HCT116 (cell line): ENCODE measurements at regions not wholly inside any gene's neighbourhood (a gene's known extent, or its start where the extent isn't known, plus 50 kb on each side); places are given as distances from the start of the nearest gene placed in this dataset.

Experiments used
- ATF3 ChIP-seq: IDR thresholded peaks from 2 replicates; pipeline ENCODE4 v1.6.1; 2012
- CTCF ChIP-seq, 3 experiments: fragments of 200-600 bp in 1 of 3; sonication (generic) in 1 of 3; IDR thresholded peaks in 2 of 3; conservative IDR thresholded peaks in 1 of 3; 2 replicates each; pipeline ENCODE4 v1.5.1; 2012 to 2017; ENCODE audit warnings: low read depth in 2 of 3, low read length in 2 of 3, antibody characterized with exemption in 1 of 3, borderline replicate concordance in 1 of 3, control low read depth in 1 of 3, mild to moderate bottlenecking in 1 of 3, mixed read lengths in 1 of 3, mixed run types in 1 of 3, moderate library complexity in 1 of 3; ENCODE audit not compliant: insufficient read depth in 1 of 3
- POLR2A ChIP-seq: IDR thresholded peaks from 2 replicates; pipeline ENCODE4 v1.7.0; 2011; ENCODE audit warnings: borderline replicate concordance; ENCODE audit not compliant: insufficient read depth, insufficient read length; ENCODE audit errors: extremely low read depth
- POLR2AphosphoS5 ChIP-seq: IDR thresholded peaks from 2 replicates; pipeline ENCODE4 v1.6.1; 2011; ENCODE audit warnings: mild to moderate bottlenecking, low read depth, low read length, moderate library complexity
- SP1 ChIP-seq: IDR thresholded peaks from 2 replicates; pipeline ENCODE4 v1.6.1; 2012; ENCODE audit warnings: low read depth
- ZBTB33 ChIP-seq: IDR thresholded peaks from 2 replicates; pipeline ENCODE4 v1.6.1; 2011; ENCODE audit warnings: mild to moderate bottlenecking, low read length, moderate library complexity; ENCODE audit not compliant: insufficient replicate concordance; ENCODE audit errors: extremely low read depth

- TF ChIP-seq CTCF (IDR thresholded peaks at IDR 0.05 in 2 of 3, conservative IDR thresholded peaks at IDR 0.05 in 1 of 3; ENCODE audit: borderline replicate concordance in 1 of 3, insufficient read depth in 1 of 3, low read depth in 2 of 3, low read length in 2 of 3): no peak
- TF ChIP-seq SP1: no peak
- no peak for TF ChIP-seq POLR2A
- no peak for TF ChIP-seq POLR2AphosphoS5
- TF ChIP-seq ATF3: no peak
- TF ChIP-seq ZBTB33: no peak
Observed at GRCh38 chr15:21268436-21268940, 171.8 kb downstream of the POTEB3 start.
